C4-2B (cell line): ENCODE measurements at regions not wholly inside any gene's neighbourhood (a gene's known extent, or its start where the extent isn't known, plus 50 kb on each side); places are given as distances from the start of the nearest gene placed in this dataset.

Source experiments
- H3K27ac ChIP-seq: fragments of 450-650 bp; 2 replicates; pipeline ENCODE4 v1.5.1; 2017
- ZFX ChIP-seq: fragments of 450-650 bp; IDR thresholded peaks from 2 replicates; pipeline ENCODE4 v1.6.1; 2017
- TF ChIP-seq, protein P1 (sequence below): fragments of 450-650 bp; conservative IDR thresholded peaks from 2 replicates; pipeline ENCODE4 v1.5.1; 2017; ENCODE audit warnings: mild to moderate bottlenecking

DNA sequence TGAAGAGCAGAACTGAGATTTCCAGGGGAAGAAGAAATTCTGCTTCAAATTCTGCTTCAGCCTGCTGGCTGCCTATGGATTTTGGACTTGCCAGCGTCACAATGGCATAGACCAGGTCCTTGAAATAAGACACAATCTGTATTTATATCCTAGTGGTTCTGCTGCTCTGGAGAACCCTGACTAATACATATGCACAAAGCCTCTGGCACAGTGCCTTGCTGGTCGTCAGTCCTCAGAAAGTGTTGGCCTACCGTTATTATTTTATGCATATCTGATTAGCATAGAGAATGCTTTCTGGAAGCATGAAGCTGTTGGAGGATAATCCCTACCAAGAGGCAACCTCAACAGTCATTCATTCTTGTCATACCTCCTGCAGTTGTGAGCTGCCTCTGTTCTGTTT lies 213.7 kb downstream of the B3GLCT start:
- no peak overlapping the region for H3K27ac ChIP-seq
- TF ChIP-seq ZFX: no peak
- TF ChIP-seq, protein P1, sequence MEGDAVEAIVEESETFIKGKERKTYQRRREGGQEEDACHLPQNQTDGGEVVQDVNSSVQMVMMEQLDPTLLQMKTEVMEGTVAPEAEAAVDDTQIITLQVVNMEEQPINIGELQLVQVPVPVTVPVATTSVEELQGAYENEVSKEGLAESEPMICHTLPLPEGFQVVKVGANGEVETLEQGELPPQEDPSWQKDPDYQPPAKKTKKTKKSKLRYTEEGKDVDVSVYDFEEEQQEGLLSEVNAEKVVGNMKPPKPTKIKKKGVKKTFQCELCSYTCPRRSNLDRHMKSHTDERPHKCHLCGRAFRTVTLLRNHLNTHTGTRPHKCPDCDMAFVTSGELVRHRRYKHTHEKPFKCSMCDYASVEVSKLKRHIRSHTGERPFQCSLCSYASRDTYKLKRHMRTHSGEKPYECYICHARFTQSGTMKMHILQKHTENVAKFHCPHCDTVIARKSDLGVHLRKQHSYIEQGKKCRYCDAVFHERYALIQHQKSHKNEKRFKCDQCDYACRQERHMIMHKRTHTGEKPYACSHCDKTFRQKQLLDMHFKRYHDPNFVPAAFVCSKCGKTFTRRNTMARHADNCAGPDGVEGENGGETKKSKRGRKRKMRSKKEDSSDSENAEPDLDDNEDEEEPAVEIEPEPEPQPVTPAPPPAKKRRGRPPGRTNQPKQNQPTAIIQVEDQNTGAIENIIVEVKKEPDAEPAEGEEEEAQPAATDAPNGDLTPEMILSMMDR: no peak

GRCh38 chr13:31416066-31416465 lies 216.3 kb downstream of the B3GLCT start:
- TF ChIP-seq, protein P1: no peak
- no peak for TF ChIP-seq ZFX

DNA sequence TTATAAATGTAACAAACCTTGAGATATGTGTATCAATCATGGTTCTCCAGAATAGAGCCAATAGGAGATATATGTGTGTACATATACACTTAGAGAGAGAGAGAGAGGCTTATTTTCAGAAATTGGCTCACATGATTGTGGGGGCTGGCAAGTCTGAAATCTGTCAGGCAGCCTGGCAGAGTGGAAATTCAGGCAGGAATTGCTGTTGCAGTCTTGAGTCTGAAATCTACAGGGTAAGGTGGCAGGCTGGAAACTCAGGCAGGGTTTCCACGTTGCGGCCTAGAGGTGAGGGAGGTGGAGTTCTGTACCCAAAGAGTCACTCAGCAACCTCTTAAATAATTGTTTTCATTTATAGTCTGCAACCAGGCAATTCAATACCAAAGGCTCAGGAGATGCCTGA lies 218.4 kb downstream of the B3GLCT start:
- no peak for TF ChIP-seq ZFX
- TF ChIP-seq, protein P1: no peak
- no peak overlapping the region for H3K27ac ChIP-seq

More at GRCh38 chr13:31416066-31416465, 216.3 kb downstream of the B3GLCT start:
- no peak overlapping the region for H3K27ac ChIP-seq

- H3K27ac ChIP-seq: no peak overlapping the region
- TF ChIP-seq, protein P1: no peak
- no peak for TF ChIP-seq ZFX
Measured at GRCh38 chr13:31421756-31422155, 222.0 kb downstream of the B3GLCT start.

DNA sequence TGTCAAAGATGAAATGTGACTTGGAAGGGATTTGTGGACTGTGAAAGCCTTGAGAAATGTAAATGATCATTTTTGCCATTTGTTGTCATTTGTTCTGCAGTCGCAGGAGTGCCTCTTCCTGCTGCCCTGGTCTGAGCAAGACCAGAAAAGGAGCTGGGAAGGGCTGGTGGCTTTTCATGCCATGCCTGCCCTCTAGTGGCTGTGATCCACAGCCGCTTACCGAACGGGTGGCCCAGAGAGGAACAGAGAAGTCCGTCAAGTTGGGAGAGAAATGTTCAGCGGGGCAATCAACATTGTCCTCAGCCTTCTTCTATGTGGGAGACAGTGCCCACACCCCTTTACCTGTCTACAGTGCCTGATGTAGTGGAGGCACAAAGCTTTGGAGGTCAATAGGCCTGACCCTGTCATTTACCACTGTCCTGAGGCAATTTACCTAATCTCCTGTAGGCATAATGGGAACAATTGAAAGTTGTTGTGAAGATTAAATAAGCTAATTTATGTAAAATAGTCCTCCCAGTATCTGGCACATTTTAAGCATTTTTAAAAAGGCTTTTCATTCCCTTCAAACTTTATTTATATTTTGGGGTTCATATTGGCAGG lies 224.5 kb downstream of the B3GLCT start:
- no peak overlapping the region for H3K27ac ChIP-seq
- TF ChIP-seq ZFX: no peak
- TF ChIP-seq, protein P1: peak; percentile 100

GRCh38 chr13:31426395-31426794 lies 226.6 kb downstream of the B3GLCT start:
- TF ChIP-seq, protein P1: no peak
- TF ChIP-seq ZFX: no peak
- no peak overlapping the region for H3K27ac ChIP-seq

GRCh38 chr13:31427151-31428100 lies 227.7 kb downstream of the B3GLCT start:
- no peak overlapping the region for H3K27ac ChIP-seq
- TF ChIP-seq, protein P1: no peak
- TF ChIP-seq ZFX: no peak
